ENCODE measurements at regions not wholly inside any gene's neighbourhood (a gene's known extent, or its start where the extent isn't known, plus 50 kb on each side); places are given as distances from the start of the nearest gene placed in this dataset.
"Not testable (repeated sequence)": the region's sequence is repeated elsewhere in the genome, so short reads cannot be mapped to it uniquely, and the experiment has no call there.

- no peak overlapping the region for H3K4me3 ChIP-seq (ENCODE audit: low read depth, low read length)
- TF ChIP-seq CTCF (IDR thresholded peaks at IDR 0.05; ENCODE audit: control insufficient read depth, extremely low read depth, insufficient read depth) = no peak
- no peak for DNase-seq (ENCODE audit: low read depth)
Observed at GRCh38 chr2:145751629-145752028, 1231.7 kb upstream of the ZEB2 start.

GRCh38 chr2:145751155-145751554 is 1231.2 kb upstream of the ZEB2 start:
- H3K4me3 ChIP-seq (ENCODE audit: low read depth, low read length) = no peak overlapping the region
- no peak for TF ChIP-seq CTCF (IDR thresholded peaks at IDR 0.05; ENCODE audit: control insufficient read depth, extremely low read depth, insufficient read depth)
- DNase-seq (ENCODE audit: low read depth) = no peak

GRCh38 chr2:145750612-145751011 is 1230.7 kb upstream of the ZEB2 start:
- no peak for TF ChIP-seq CTCF (IDR thresholded peaks at IDR 0.05; ENCODE audit: control insufficient read depth, extremely low read depth, insufficient read depth)
- no peak overlapping the region for H3K4me3 ChIP-seq (ENCODE audit: low read depth, low read length)
- no peak for DNase-seq (ENCODE audit: low read depth)

- TF ChIP-seq CTCF (IDR thresholded peaks at IDR 0.05; ENCODE audit: control insufficient read depth, extremely low read depth, insufficient read depth) = no peak
- no peak overlapping the region for H3K4me3 ChIP-seq (ENCODE audit: low read depth, low read length)
- no peak for DNase-seq (ENCODE audit: low read depth)
Observed at GRCh38 chr2:145750144-145750543, 1230.2 kb upstream of the ZEB2 start.

GRCh38 chr2:145749556-145749955 is 1229.6 kb upstream of the ZEB2 start:
- no peak for DNase-seq (ENCODE audit: low read depth)
- no peak overlapping the region for H3K4me3 ChIP-seq (ENCODE audit: low read depth, low read length)
- no peak for TF ChIP-seq CTCF (IDR thresholded peaks at IDR 0.05; ENCODE audit: control insufficient read depth, extremely low read depth, insufficient read depth)

- no peak overlapping the region for H3K4me3 ChIP-seq (ENCODE audit: low read depth, low read length)
- no peak for TF ChIP-seq CTCF (IDR thresholded peaks at IDR 0.05; ENCODE audit: control insufficient read depth, extremely low read depth, insufficient read depth)
- DNase-seq (ENCODE audit: low read depth) = no peak
Observed at GRCh38 chr2:145748927-145749326, 1229.0 kb upstream of the ZEB2 start.

- no peak for DNase-seq (ENCODE audit: low read depth)
- H3K4me3 ChIP-seq (ENCODE audit: low read depth, low read length) = no peak overlapping the region
- no peak for TF ChIP-seq CTCF (IDR thresholded peaks at IDR 0.05; ENCODE audit: control insufficient read depth, extremely low read depth, insufficient read depth)
Observed at GRCh38 chr2:145747715-145748114, 1227.8 kb upstream of the ZEB2 start.

GRCh38 chr2:145745387-145745721 is 1225.4 kb upstream of the ZEB2 start:
- H3K4me3 ChIP-seq (ENCODE audit: low read depth, low read length); DNase-seq (ENCODE audit: low read depth): not testable (repeated sequence)
